ENCODE measurements at regions not wholly inside any gene's neighbourhood (a gene's known extent, or its start where the extent isn't known, plus 50 kb on each side); places are given as distances from the start of the nearest gene placed in this dataset.

GRCh38 chr5:50318220-50318619 lies 122.9 kb downstream of the EMB start:
- TF ChIP-seq CTCF (conservative IDR thresholded peaks at IDR 0.05; ENCODE audit: low read depth in 2 of 2) (no peak), ZNF331 (CRISPR knock-in tag; IDR thresholded peaks at IDR 0.05; ENCODE audit: low read depth) (no peak), REST (IDR thresholded peaks at IDR 0.05; ENCODE audit: unreplicated experiment) (no peak), EZH2 (IDR thresholded peaks at IDR 0.05; ENCODE audit: low read depth, unreplicated experiment) (no peak), POLR2AphosphoS5 (IDR thresholded peaks at IDR 0.05; ENCODE audit: low read depth) (no peak), EZH2phosphoT487 (IDR thresholded peaks at IDR 0.05; ENCODE audit: unreplicated experiment) (no peak), ZNF114 (CRISPR knock-in tag; IDR thresholded peaks at IDR 0.05) (no peak), CREB1 (CRISPR knock-in tag; IDR thresholded peaks at IDR 0.05; ENCODE audit: low read depth) (no peak), ETS1 (IDR thresholded peaks at IDR 0.05) (no peak), STAT1 (IDR thresholded peaks at IDR 0.05; ENCODE audit: unreplicated experiment) (no peak)

Measured in GM23338 (cell line).